MCF 10A (cell line): ENCODE measurements at regions not wholly inside any gene's neighbourhood (a gene's known extent, or its start where the extent isn't known, plus 50 kb on each side); places are given as distances from the start of the nearest gene placed in this dataset.

Experiments
- BruUV-seq: library from RNA; stranded (reverse); fragments of 400-500 nt; replicated peaks from 2 replicates; lab custom pipeline; 2021; lab: Mats Ljungman, UMichigan
- CTCF ChIA-PET: fragments of 300-600 bp; sonication (Branson Sonifier 250); formaldehyde crosslinking; extraction: SDS; loops from one replicate; lab custom pipeline; 2021; ENCODE audit warnings: antibody characterized with exemption, inconsistent platforms; lab: Yijun Ruan, JAX
- POLR2A ChIA-PET: fragments of 300-600, 350-650 bp; sonication (Branson Sonifier 250); formaldehyde crosslinking; extraction: SDS; loops from one replicate; lab custom pipeline; 2020; ENCODE audit warnings: antibody characterized with exemption, inconsistent platforms; lab: Yijun Ruan, JAX
- DNase-seq: peaks from one replicate; pipeline ENCODE4 v3.0.0-alpha.2; 2018; ENCODE audit not compliant: unreplicated experiment
- H3K27ac Mint-ChIP-seq: one replicate; pipeline ENCODE4 v1.8.0; 2022; ENCODE audit warnings: mild to moderate bottlenecking, low read depth, mixed read lengths; ENCODE audit not compliant: unreplicated experiment
- H3K27me3 Mint-ChIP-seq: one replicate; pipeline ENCODE4 v1.8.0; 2022; ENCODE audit warnings: mixed read lengths; ENCODE audit not compliant: insufficient read depth, unreplicated experiment
- H3K36me3 Mint-ChIP-seq: one replicate; pipeline ENCODE4 v1.8.0; 2022; ENCODE audit warnings: mild to moderate bottlenecking, moderate library complexity, mixed read lengths; ENCODE audit not compliant: insufficient read depth, unreplicated experiment
- H3K4me1 Mint-ChIP-seq: one replicate; pipeline ENCODE4 v1.8.0; 2022; ENCODE audit warnings: mixed read lengths; ENCODE audit not compliant: insufficient read depth, unreplicated experiment
- H3K4me3 Mint-ChIP-seq: one replicate; pipeline ENCODE4 v1.8.0; 2022; ENCODE audit warnings: mild to moderate bottlenecking, moderate library complexity, mixed read lengths; ENCODE audit not compliant: unreplicated experiment
- H3K9me3 Mint-ChIP-seq: one replicate; pipeline ENCODE4 v1.8.0; 2022; ENCODE audit warnings: mixed read lengths; ENCODE audit not compliant: unreplicated experiment
- CTCF ChIP-seq: fragments of 200-600 bp; IDR thresholded peaks from one replicate; pipeline ENCODE4 v1.8.0; 2022; ENCODE audit warnings: antibody characterized with exemption, mild to moderate bottlenecking; ENCODE audit not compliant: unreplicated experiment
- intact Hi-C: fragments of 100-400 bp; cut with micrococcal nuclease; formaldehyde crosslinking; loops from 2 replicates; pipeline ENCODE4 v1.14.1; 2022

GRCh38 chr6:8918196-8918595, 482.9 kb upstream of the SLC35B3 start:
- Mint-ChIP-seq H3K4me1 (no peaks in the 10 kb centered on the region), H3K9me3 (peaks cover 3% of the 10 kb centered on the region), H3K27me3 (no peaks in the 10 kb centered on the region), H3K36me3 (no peaks in the 10 kb centered on the region), H3K27ac (no peak overlapping the region), H3K4me3 (no peak overlapping the region)
- ChIA-PET POLR2A (no interaction called here), CTCF (interaction anchor here (0.7 to 1.1 kb wide), 2 partner anchors 12 to 26 kb away, joined by 3 read pairs; no protein-coding TSS in a partner anchor)
- no peak for DNase-seq
- no peak for TF ChIP-seq CTCF
- BruUV-seq, result no TSS peak
- intact Hi-C loops, result no loop called here

GRCh38 chr6:8914700-8915099, 479.4 kb upstream of the SLC35B3 start:
- intact Hi-C loops, result no loop called here
- no peaks in the 10 kb centered on the region for H3K36me3 Mint-ChIP-seq
- TF ChIP-seq CTCF, result no peak
- ChIA-PET POLR2A (no interaction called here), CTCF (no interaction called here)
- H3K4me3 Mint-ChIP-seq, result no peak overlapping the region
- no peaks in the 10 kb centered on the region for H3K4me1 Mint-ChIP-seq
- DNase-seq, result no peak
- H3K27me3 Mint-ChIP-seq, result no peaks in the 10 kb centered on the region
- no peak overlapping the region for H3K27ac Mint-ChIP-seq
- no TSS peak for BruUV-seq
- peaks cover 15% of the 10 kb centered on the region for H3K9me3 Mint-ChIP-seq

GRCh38 chr6:8908638-8909037, 473.3 kb upstream of the SLC35B3 start:
- CTCF ChIA-PET, result interaction anchor here (0.7 kb wide), 2 partner anchors 41 to 530 kb away, joined by 3 read pairs; no protein-coding TSS in a partner anchor
- POLR2A ChIA-PET, result no interaction called here
- DNase-seq, result no peak
- Mint-ChIP-seq H3K36me3 (no peaks in the 10 kb centered on the region), H3K4me3 (no peak overlapping the region), H3K9me3 (peaks cover 15% of the 10 kb centered on the region), H3K27ac (no peak overlapping the region), H3K27me3 (no peaks in the 10 kb centered on the region), H3K4me1 (peaks cover 4% of the 10 kb centered on the region)
- no peak for TF ChIP-seq CTCF
- intact Hi-C loops, result no loop called here
- no TSS peak for BruUV-seq

GRCh38 chr6:8906699-8907098, 471.4 kb upstream of the SLC35B3 start:
- Mint-ChIP-seq H3K4me1 (peaks cover 4% of the 10 kb centered on the region), H3K27ac (no peak overlapping the region), H3K27me3 (no peaks in the 10 kb centered on the region), H3K9me3 (peaks cover 2% of the 10 kb centered on the region), H3K4me3 (no peak overlapping the region), H3K36me3 (no peaks in the 10 kb centered on the region)
- BruUV-seq, result no TSS peak
- no peak for DNase-seq
- TF ChIP-seq CTCF, result no peak
- CTCF ChIA-PET, result no interaction called here
- POLR2A ChIA-PET, result interaction anchor here (0.6 kb wide), 2 partner anchors 75 to 1508 kb away, joined by 3 to 6 read pairs; no protein-coding TSS in a partner anchor
- intact Hi-C loops, result no loop called here
